OCI-LY1 (cell line): ENCODE measurements at regions not wholly inside any gene's neighbourhood (a gene's known extent, or its start where the extent isn't known, plus 50 kb on each side); places are given as distances from the start of the nearest gene placed in this dataset.

Source experiments
- CTCF ChIP-seq: fragments of 200-600 bp; sonication (generic), shearing (Covaris generic); IDR thresholded peaks from 2 replicates; pipeline ENCODE4 v1.5.1; 2017; ENCODE audit warnings: mild to moderate bottlenecking, antibody characterized with exemption, low read length, moderate library complexity, mixed read lengths
- EZH2 ChIP-seq: fragments of 200-600 bp; sonication (generic), shearing (Covaris generic); IDR thresholded peaks from 2 replicates; pipeline ENCODE4 v1.8.0; 2017; ENCODE audit warnings: borderline replicate concordance, mixed run types, mild to moderate bottlenecking, antibody characterized with exemption, low read length, moderate library complexity, mixed read lengths

GRCh38 chr7:18208921-18209320 lies 181.3 kb upstream of the PRPS1L1 start:
- TF ChIP-seq CTCF (no peak), EZH2 (no peak)
